DMS53 (cell line): ENCODE measurements at regions not wholly inside any gene's neighbourhood (a gene's known extent, or its start where the extent isn't known, plus 50 kb on each side); places are given as distances from the start of the nearest gene placed in this dataset.

Source experiments
- DNase-seq: peaks from one replicate; lab custom pipeline; 2025; lab: John Stamatoyannopoulos, UW

- DNase-seq = no peak
These were observed 444.4 kb upstream of the DAB1 start for GRCh38 chr1:57868239-57868638.

DNA sequence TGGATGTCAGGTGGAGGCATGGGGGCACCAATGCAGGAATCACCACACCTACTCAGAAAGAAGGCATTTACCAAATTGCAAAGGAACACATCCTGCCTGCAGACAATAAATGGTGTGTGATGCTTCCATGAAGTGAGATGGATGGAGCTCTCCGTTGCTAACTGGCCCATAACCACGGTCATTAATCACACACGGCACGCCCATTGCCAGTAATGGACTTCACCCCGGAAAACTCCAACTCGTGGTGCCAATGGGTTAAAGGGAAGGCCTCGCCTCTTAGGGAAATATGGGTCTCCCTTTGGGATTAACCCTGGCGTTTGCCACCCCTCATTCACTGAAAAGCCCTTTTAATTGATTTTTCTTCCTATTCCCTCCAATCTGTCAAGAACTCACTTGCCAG is 443.1 kb upstream of the DAB1 start:
- no peak for DNase-seq

GRCh38 chr1:57860931-57861565 is 437.2 kb upstream of the DAB1 start:
- no peak for DNase-seq

DNA sequence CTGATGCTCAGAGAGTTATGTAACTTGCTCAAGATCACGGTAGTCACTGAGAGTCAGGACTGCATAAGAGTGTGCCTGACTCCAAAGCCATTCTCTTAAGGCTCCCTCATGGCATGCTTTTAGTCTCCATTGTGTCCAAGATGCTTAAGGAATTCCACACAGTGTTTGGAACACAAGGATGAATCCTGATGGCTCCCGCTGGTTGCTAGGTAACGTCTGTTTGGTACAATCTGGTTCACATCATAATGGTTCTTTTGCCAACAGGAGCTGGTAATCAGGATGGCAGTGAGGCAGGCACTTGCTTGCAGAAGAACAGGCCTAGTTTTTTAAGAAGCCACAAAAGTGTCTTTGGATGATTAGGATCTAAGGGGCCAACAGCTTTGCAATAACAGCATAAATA is 436.5 kb upstream of the DAB1 start:
- peak; percentile 34 for DNase-seq

DNA sequence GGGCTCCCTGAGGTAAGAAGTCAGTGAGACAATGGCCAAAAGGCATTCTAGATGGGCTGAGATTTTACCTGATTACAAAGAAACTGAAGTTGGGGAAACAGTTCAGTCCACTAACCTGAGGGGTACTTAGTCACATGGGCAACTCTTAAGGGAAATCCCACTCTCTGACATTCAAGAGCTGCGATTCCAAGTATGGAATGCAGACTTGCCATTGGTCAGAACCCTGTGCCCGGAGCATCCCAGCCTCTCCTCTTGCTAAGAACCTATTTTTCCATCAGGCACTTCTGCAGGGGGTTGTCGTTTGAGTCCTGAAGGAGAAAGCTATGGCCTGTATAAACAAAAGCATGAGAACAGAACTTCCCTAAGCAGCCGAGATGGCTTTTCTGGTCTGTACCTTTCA is 434.9 kb upstream of the DAB1 start:
- DNase-seq = no peak

DNA sequence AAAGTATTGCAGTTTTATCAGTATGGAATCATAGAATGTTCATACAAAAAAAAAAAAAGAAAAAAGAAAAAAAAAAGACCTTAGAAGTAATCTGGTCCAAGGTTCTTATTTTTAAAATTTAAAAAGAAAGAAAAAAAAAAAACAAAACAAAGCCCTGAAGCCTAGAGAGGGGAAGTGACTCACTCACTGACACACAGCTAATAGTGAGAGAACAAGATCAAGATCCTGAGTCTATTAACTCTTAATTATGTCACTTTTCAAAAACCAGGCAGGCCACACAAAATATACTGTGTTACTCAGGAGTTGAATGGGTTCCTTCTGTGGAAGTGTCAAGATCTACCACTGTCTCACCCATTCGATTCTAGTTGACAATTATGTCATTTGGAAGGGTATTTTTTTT is 433.9 kb upstream of the DAB1 start:
- peak; percentile 51 for DNase-seq

- no peak for DNase-seq
These were observed 430.6 kb upstream of the DAB1 start for GRCh38 chr1:57854436-57854835.

GRCh38 chr1:57850176-57850940 is 426.5 kb upstream of the DAB1 start:
- DNase-seq = no peak

GRCh38 chr1:57848406-57848805 is 424.5 kb upstream of the DAB1 start:
- DNase-seq = peak; percentile 36

DNA sequence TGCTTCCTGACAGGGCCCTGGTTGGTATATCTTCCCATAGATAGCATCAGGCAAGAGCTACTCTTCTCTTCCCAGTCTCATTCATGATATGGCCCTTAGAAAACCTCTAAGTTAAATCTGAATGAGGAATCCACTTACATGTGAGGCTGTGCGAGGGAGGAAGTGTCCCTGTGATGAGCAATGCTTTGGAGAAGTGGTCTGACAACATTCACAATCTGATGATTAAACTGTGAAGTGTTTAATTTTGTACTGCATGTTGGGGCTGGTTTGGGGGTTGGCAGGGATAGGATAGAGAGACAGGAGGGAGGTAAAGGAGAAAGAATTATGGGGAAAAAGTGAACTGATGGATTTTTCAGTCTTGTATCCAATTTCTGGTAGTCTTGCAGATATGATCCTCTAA is 421.2 kb upstream of the DAB1 start:
- peak; percentile 89 for DNase-seq

GRCh38 chr1:57844382-57844980 is 420.6 kb upstream of the DAB1 start:
- DNase-seq = no peak

GRCh38 chr1:57843760-57844159 is 419.9 kb upstream of the DAB1 start:
- DNase-seq = no peak

GRCh38 chr1:57839526-57839925 is 415.7 kb upstream of the DAB1 start:
- DNase-seq = no peak

GRCh38 chr1:57839067-57839466 is 415.2 kb upstream of the DAB1 start:
- no peak for DNase-seq

- peak; percentile 91 for DNase-seq
These were observed 411.8 kb upstream of the DAB1 start for GRCh38 chr1:57835620-57836019.

DNA sequence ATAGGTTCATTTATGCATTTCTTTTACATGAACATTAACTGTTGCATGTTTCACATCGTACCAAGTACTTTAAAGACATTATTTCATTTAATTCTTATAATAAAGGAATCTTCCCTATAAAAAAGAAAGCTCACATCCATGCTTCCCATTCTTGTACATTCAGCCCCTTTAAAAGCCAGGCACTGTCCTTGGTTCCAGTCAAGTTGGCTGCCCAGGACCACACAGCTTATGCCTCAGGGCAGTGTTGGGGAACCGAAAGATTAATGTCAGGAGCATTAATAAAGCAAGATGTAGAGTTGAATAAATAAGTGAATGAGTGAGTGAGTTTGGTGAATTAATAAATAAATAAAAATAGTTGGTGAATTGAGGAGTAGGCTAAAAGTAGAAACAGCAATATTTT is 409.4 kb upstream of the DAB1 start:
- no peak for DNase-seq

- peak; percentile 83 for DNase-seq
These were observed 408.8 kb upstream of the DAB1 start for GRCh38 chr1:57832612-57833011.

GRCh38 chr1:57831624-57832023 is 407.8 kb upstream of the DAB1 start:
- DNase-seq = peak; percentile 98

GRCh38 chr1:57826535-57826934 is 402.7 kb upstream of the DAB1 start:
- DNase-seq = peak; percentile 43

GRCh38 chr1:57824535-57824934 is 400.7 kb upstream of the DAB1 start:
- peak; percentile 81 for DNase-seq

DNA sequence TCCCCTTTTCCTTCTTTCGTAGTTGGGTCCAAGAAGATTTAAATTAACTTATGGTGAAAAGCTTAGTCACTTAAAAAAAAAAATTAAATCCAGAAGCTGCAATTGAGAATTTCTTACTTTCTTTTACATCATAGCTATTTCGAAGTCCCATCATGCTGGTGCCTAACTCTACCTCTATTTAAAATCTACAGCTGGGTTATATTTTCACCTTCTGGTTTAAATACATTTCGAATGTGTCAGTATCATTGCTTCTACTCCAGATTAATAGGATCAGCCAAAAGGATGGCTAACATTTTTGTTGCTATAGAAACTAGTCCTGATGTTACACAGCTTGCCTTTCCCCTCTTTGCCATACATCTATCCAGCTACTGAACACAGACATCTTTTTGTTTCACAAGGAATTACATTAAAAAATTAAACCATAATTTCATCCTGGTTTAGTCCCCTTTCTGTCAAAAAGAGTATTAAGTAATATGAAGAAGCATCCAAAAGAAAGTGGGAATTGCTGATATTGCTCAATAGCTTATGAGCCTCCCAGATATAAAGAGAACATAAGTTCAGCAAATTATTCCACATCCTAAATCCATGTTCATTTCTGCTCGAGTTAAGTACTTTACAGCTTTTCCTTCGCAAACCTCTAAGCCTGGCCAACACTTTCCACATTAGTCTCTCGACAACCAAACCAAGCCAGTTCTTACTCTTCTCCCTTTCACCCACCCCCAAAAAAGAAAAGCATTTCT is 396.7 kb upstream of the DAB1 start:
- DNase-seq = no peak

GRCh38 chr1:57819893-57820292 is 396.0 kb upstream of the DAB1 start:
- no peak for DNase-seq

DNA sequence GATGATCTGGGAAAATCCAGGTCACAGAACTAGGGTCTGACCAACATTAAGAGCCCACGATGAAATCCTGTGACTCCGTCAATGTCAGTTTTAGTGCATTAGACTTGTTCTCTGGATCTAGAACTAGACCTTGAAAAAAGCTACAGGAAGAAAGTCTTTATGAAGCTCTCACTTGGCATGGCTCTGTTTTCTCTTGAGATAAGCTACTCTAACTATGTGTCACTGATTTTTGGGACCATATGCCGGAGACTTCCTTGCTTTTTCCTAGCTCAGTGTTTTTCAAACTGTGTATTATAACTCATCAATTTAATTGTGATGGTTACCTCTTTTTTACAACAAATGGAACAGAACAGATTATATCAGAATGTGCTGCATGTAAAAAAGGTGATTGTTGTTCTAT is 379.7 kb upstream of the DAB1 start:
- no peak for DNase-seq
